ENCODE measurements at regions not wholly inside any gene's neighbourhood (a gene's known extent, or its start where the extent isn't known, plus 50 kb on each side); places are given as distances from the start of the nearest gene placed in this dataset.
"Not testable (repeated sequence)": the region's sequence is repeated elsewhere in the genome, so short reads cannot be mapped to it uniquely, and the experiment has no call there.

GRCh38 chr7:98778421-98778820, 91.4 kb downstream of the TMEM130 start:
- DNase-seq = no peak

- no peak for DNase-seq
Observed at GRCh38 chr7:98779800-98780587, 89.8 kb downstream of the TMEM130 start.

DNA sequence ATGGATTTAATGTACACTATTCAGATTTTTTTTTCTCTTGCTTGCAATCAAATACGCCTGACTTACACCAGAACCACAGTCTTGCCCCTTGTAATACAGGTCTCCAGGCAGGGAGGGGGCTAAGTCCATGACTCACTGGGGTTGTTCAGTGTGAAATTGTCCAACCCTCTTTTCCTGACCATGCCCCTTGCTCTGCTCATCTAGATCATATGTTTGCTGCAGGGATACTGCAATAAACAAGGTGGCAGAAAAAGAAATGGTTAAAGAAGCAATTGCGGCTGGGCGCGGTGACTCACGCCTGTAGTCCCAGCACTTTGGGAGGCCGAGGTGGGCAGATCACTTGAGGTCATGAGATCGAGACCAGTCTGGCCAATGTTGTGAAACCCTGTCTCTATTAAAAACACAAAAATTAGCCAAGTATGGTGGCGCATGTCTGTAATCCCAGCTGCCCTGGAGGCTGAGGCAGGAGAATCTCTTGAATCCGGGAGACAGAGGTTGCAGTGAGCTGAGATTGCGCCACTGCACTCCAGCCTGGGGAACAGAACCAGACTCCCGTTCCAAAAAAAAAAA, 85.5 kb downstream of the TMEM130 start:
- DNase-seq = no peak

GRCh38 chr7:98785929-98786571, 83.8 kb downstream of the TMEM130 start:
- no peak for DNase-seq

- DNase-seq = no peak
Observed at GRCh38 chr7:98788966-98789365, 80.8 kb downstream of the TMEM130 start.

DNA sequence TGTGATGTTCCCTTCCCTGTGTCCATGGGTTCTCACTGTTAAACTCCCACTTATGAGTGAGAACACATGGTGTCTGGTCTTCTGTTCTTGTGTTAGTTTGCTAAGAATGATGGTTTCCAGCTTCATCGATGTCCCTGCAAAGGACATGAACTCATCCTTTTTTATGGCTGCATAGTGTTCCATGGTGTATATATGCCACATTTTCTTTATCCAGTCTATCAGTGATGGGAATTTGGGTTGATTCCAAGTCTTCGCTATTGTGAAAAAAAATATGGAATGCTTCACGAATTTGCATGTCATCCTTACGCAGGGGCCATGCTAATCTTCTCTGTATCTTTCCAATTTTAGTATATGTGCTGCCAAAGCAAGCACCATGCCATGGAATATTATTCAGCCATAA, 75.4 kb downstream of the TMEM130 start:
- DNase-seq = not testable (repeated sequence)

- DNase-seq = no peak
Observed at GRCh38 chr7:98795741-98796493, 73.9 kb downstream of the TMEM130 start.
